GM12878 (cell line): ENCODE measurements at regions not wholly inside any gene's neighbourhood (a gene's known extent, or its start where the extent isn't known, plus 50 kb on each side); places are given as distances from the start of the nearest gene placed in this dataset.

Source experiments
- ATAC-seq: fragments of 200-7000 bp; cut with Tn5 transposase; 3 replicates; pipeline ENCODE4 v1.9.1; 2020; ENCODE audit warnings: mild to moderate bottlenecking, moderate library complexity
- BruUV-seq: library from RNA; stranded (reverse); fragments of 400-500 nt; replicated peaks from 2 replicates; lab custom pipeline; 2021; lab: Mats Ljungman, UMichigan
- CTCF ChIA-PET: fragments of 300-600 bp; sonication (Branson Sonifier 250); formaldehyde crosslinking; extraction: SDS; loops from one replicate; lab custom pipeline; 2021; ENCODE audit warnings: inconsistent platforms; lab: Yijun Ruan, JAX
- POLR2A ChIA-PET: fragments of 350-600 bp; formaldehyde crosslinking; extraction: SDS; loops from one replicate; lab custom pipeline; 2021; ENCODE audit warnings: inconsistent platforms; lab: Charles Lee
- RAD21 ChIA-PET: fragments of 300-600 bp; sonication (Branson Sonifier 250); formaldehyde crosslinking; loops from one replicate; lab custom pipeline; 2023; ENCODE audit warnings: antibody characterized with exemption; ENCODE audit not compliant: unreplicated experiment; lab: Charles Lee
- SMC1A ChIA-PET: fragments of 300-600 bp; sonication (Branson Sonifier 250); formaldehyde crosslinking; loops from one replicate; lab custom pipeline; 2023; ENCODE audit not compliant: unreplicated experiment, uncharacterized antibody; lab: Charles Lee
- DNase-seq: peaks from one replicate; pipeline ENCODE4 v3.0.0-alpha.2; 2011; ENCODE audit warnings: low read depth, low spot score
- FAIRE-seq: peaks from 3 replicates; lab custom pipeline; 2011; peaks lifted over from hg19 to GRCh38; lab: Jason Lieb, UNC
- H2AFZ ChIP-seq: 2 replicates; pipeline ENCODE4 v1.6.0; 2011; ENCODE audit warnings: low read depth, low read length, control low read depth; ENCODE audit not compliant: control insufficient read depth
- H3K27ac ChIP-seq: 2 replicates; pipeline ENCODE4 v1.5.1; 2011; ENCODE audit warnings: control low read depth; ENCODE audit not compliant: control insufficient read depth, insufficient read depth
- H3K27me3 ChIP-seq, 2 experiments: replicated peaks in 1 of 2; 2 replicates each; pipeline versions ENCODE4 v1.6.0 to v1.6.1; 2011; ENCODE audit warnings: low read length in 1 of 2; ENCODE audit not compliant: control insufficient read depth in 2 of 2, insufficient read depth in 2 of 2
- H3K36me3 ChIP-seq, 2 experiments: 2 replicates each; pipeline ENCODE4 v1.5.1; 2011; ENCODE audit warnings: low read length in 1 of 2; ENCODE audit not compliant: control insufficient read depth in 2 of 2, insufficient read depth in 2 of 2
- H3K4me1 ChIP-seq: 2 replicates; pipeline ENCODE4 v1.6.1; 2011; ENCODE audit warnings: mild to moderate bottlenecking, low read length, moderate library complexity, mixed read lengths; ENCODE audit not compliant: control insufficient read depth, insufficient read depth
- H3K4me2 ChIP-seq: 2 replicates; pipeline ENCODE4 v1.6.0; 2011; ENCODE audit warnings: control low read depth; ENCODE audit not compliant: control insufficient read depth, insufficient read depth
- H3K4me3 ChIP-seq: fragments of 200-600 bp; sonication (generic); 2 replicates; pipeline ENCODE4 v1.5.1; 2016
- H3K79me2 ChIP-seq: 2 replicates; pipeline ENCODE4 v1.6.0; 2011; ENCODE audit warnings: low read length; ENCODE audit not compliant: control insufficient read depth, insufficient read depth
- H3K9ac ChIP-seq: 2 replicates; pipeline ENCODE4 v1.8.0; 2011; ENCODE audit warnings: low read length, control low read depth, mixed read lengths; ENCODE audit not compliant: control insufficient read depth, insufficient read depth
- H3K9me3 ChIP-seq: replicated peaks from 3 replicates; pipeline ENCODE4 v1.5.1; 2011; ENCODE audit warnings: mild to moderate bottlenecking, low read length; ENCODE audit not compliant: control insufficient read depth, insufficient read depth
- H4K20me1 ChIP-seq: 2 replicates; pipeline ENCODE4 v1.6.0; 2011; ENCODE audit not compliant: control insufficient read depth, insufficient read depth
- ATF2 ChIP-seq: IDR thresholded peaks from 2 replicates; pipeline ENCODE4 v1.6.1; 2012; ENCODE audit warnings: low read length, inconsistent platforms
- ATF7 ChIP-seq: fragments of 450-650 bp; IDR thresholded peaks from 2 replicates; pipeline ENCODE4 v1.6.1; 2016; ENCODE audit warnings: low read depth, mild to moderate bottlenecking
- BCL11A ChIP-seq: IDR thresholded peaks from 2 replicates; pipeline ENCODE4 v1.6.1; 2011; ENCODE audit warnings: low read depth, low read length
- CHD2 ChIP-seq: IDR thresholded peaks from 2 replicates; pipeline ENCODE4 v1.6.1; 2011; ENCODE audit warnings: low read depth, low read length, improper control_type of control experiment, borderline replicate concordance
- HCFC1 ChIP-seq: fragments of 150-350 bp; IDR thresholded peaks from 2 replicates; pipeline ENCODE4 v1.6.1; 2014; ENCODE audit warnings: low read length
- HDAC6 ChIP-seq: fragments of 200-600 bp; sonication (generic); IDR thresholded peaks from one replicate; pipeline ENCODE4 v1.8.0; 2017; ENCODE audit warnings: antibody characterized with exemption; ENCODE audit not compliant: unreplicated experiment
- MTA2 ChIP-seq: fragments of 450-650 bp; IDR thresholded peaks from 2 replicates; pipeline ENCODE4 v1.6.1; 2016; ENCODE audit warnings: low read depth, mild to moderate bottlenecking, moderate library complexity
- MYB ChIP-seq: fragments of 150-350 bp; IDR thresholded peaks from 2 replicates; pipeline ENCODE4 v1.6.1; 2014; ENCODE audit warnings: mild to moderate bottlenecking, low read depth, low read length, borderline replicate concordance
- RCOR1 ChIP-seq: conservative IDR thresholded peaks from 2 replicates; pipeline ENCODE4 v1.6.1; 2012; ENCODE audit warnings: low read depth, low read length, improper control_type of control experiment
- RUNX3 ChIP-seq: IDR thresholded peaks from 2 replicates; pipeline ENCODE4 v1.6.1; 2012; ENCODE audit warnings: low read length, inconsistent platforms
- TAF1 ChIP-seq: IDR thresholded peaks from 2 replicates; pipeline ENCODE4 v1.6.1; 2011; ENCODE audit warnings: mild to moderate bottlenecking, low read depth, low read length, borderline replicate concordance
- TBL1XR1 ChIP-seq: IDR thresholded peaks from 2 replicates; pipeline ENCODE4 v1.6.1; 2012; ENCODE audit warnings: low read depth, low read length, improper control_type of control experiment
- ZNF384 ChIP-seq: IDR thresholded peaks from 2 replicates; pipeline ENCODE4 v1.6.1; 2012; ENCODE audit warnings: low read depth, mild to moderate bottlenecking, low read length, improper control_type of control experiment, borderline replicate concordance
- WGBS: methylation state at CpG from one replicate; pipeline ENCODE4 v1.1.6; 2016; ENCODE audit warnings: low lambda C conversion rate; ENCODE audit not compliant: insufficient replicate concordance, insufficient coverage; ENCODE audit errors: missing lambda C conversion rate; 5-methylcytosine and 5-hydroxymethylcytosine counted together
- in situ Hi-C: fragments of 300-500 bp; cut with MboI; formaldehyde crosslinking; loops from 9 replicates; pipeline ENCODE4 v1.14.3; 2018; ENCODE audit warnings: mixed read lengths
- intact Hi-C: fragments of 100-400 bp; cut with micrococcal nuclease; formaldehyde crosslinking; loops from one replicate; pipeline ENCODE4 v1.14.2; 2022; ENCODE audit not compliant: unreplicated experiment

GRCh38 chr17:52744179-52744578 is 585.7 kb upstream of the CA10 start:
- SMC1A ChIA-PET, result no interaction called here

More at GRCh38 chr17:52744179-52744578, 585.7 kb upstream of the CA10 start:
- intact Hi-C loops (no loop called here), in situ Hi-C loops (no loop called here)
- ChIA-PET POLR2A (no interaction called here), CTCF (no interaction called here), RAD21 (no interaction called here)
- Histone ChIP-seq H3K79me2 (no peaks in the 10 kb centered on the region), H3K27me3 (no peaks in the 10 kb centered on the region), H3K4me1 (no peaks in the 10 kb centered on the region), H3K9me3 (no peaks in the 10 kb centered on the region), H3K9ac (no peak overlapping the region), H3K4me2 (no peak overlapping the region), H3K27ac (no peak overlapping the region), H3K36me3 (no peaks in the 10 kb centered on the region), H4K20me1 (no peaks in the 10 kb centered on the region), H3K4me3 (no peak overlapping the region), H2AFZ (no peak overlapping the region)
- DNase-seq, result no peak
- no peak for TF ChIP-seq RUNX3
- no peak for TF ChIP-seq ATF7
- no peak for TF ChIP-seq HDAC6
- TF ChIP-seq ZNF384, result no peak
- no peak for TF ChIP-seq ATF2
- TF ChIP-seq MYB, result no peak
- TF ChIP-seq RCOR1, result no peak
- TF ChIP-seq HCFC1, result no peak
- TF ChIP-seq BCL11A, result no peak
- TF ChIP-seq CHD2, result no peak
- no peak for TF ChIP-seq MTA2
- TF ChIP-seq TAF1, result no peak
- no peak for TF ChIP-seq TBL1XR1
- ATAC-seq, result no peak
- BruUV-seq, result no TSS peak
- WGBS, result 0% methylated on average over 3 of the region's 3 CpGs
- no peak for FAIRE-seq
